ENCODE measurements at regions not wholly inside any gene's neighbourhood (a gene's known extent, or its start where the extent isn't known, plus 50 kb on each side); places are given as distances from the start of the nearest gene placed in this dataset.
A peak's percentile ranks its signal among the peaks of the same experiment; 100 is the strongest.

GRCh38 chr15:47184003-47184907, 533.0 kb upstream of the SEMA6D start:
- H3K9me3 Mint-ChIP-seq: peaks cover 0 to 2% of the 10 kb centered on the region in 2 donors
- peak overlapping the region; percentile 76 to 78 for H3K4me3 Mint-ChIP-seq
- peaks cover 7% of the 10 kb centered on the region for H3K4me1 Mint-ChIP-seq (ENCODE audit: low read depth)
- peak; percentile 7 to 21 for DNase-seq
- peak; percentile 47 to 69 for ATAC-seq (replicated peaks in 1 of 2)
- H3K36me3 Mint-ChIP-seq (ENCODE audit: insufficient read depth in 2 of 2): peaks cover 2% of the 10 kb centered on the region in 2 donors
- H3K27me3 Mint-ChIP-seq (ENCODE audit: low read depth): peaks cover 43% of the 10 kb centered on the region
- no peak overlapping the region for H3K27ac Mint-ChIP-seq

GRCh38 chr15:47184908-47185801, 532.1 kb upstream of the SEMA6D start:
- H3K36me3 Mint-ChIP-seq (ENCODE audit: insufficient read depth in 2 of 2): peaks cover 2% of the 10 kb centered on the region in 2 donors
- DNase-seq (no peak), ATAC-seq (replicated peaks in 1 of 2) (no peak)
- no peak overlapping the region for H3K27ac Mint-ChIP-seq
- peaks cover 0 to 2% of the 10 kb centered on the region in 2 donors for H3K9me3 Mint-ChIP-seq
- H3K4me3 Mint-ChIP-seq: peak overlapping the region; percentile 74 to 76
- peaks cover 7% of the 10 kb centered on the region for H3K4me1 Mint-ChIP-seq (ENCODE audit: low read depth)
- H3K27me3 Mint-ChIP-seq (ENCODE audit: low read depth): peaks cover 43% of the 10 kb centered on the region

GRCh38 chr15:47186075-47186474, 531.2 kb upstream of the SEMA6D start:
- Mint-ChIP-seq H3K27ac (no peak overlapping the region), H3K36me3 (ENCODE audit: insufficient read depth in 2 of 2) (peaks cover 2% of the 10 kb centered on the region in 2 donors), H3K4me1 (ENCODE audit: low read depth) (peaks cover 7% of the 10 kb centered on the region), H3K27me3 (ENCODE audit: low read depth) (peaks cover 43% of the 10 kb centered on the region), H3K9me3 (peaks cover 0 to 2% of the 10 kb centered on the region in 2 donors), H3K4me3 (no peak overlapping the region)
- no peak for DNase-seq
- ATAC-seq (replicated peaks in 1 of 2): no peak

- H3K36me3 Mint-ChIP-seq (ENCODE audit: insufficient read depth in 2 of 2): no peaks in the 10 kb centered on the region
- no peak overlapping the region for H3K4me3 Mint-ChIP-seq
- H3K27me3 Mint-ChIP-seq (ENCODE audit: low read depth): peaks cover 22% of the 10 kb centered on the region
- ATAC-seq (replicated peaks in 1 of 2) (no peak), DNase-seq (no peak)
- no peak overlapping the region for H3K27ac Mint-ChIP-seq
- H3K9me3 Mint-ChIP-seq: no peaks in the 10 kb centered on the region
- H3K4me1 Mint-ChIP-seq (ENCODE audit: low read depth): peaks cover 3% of the 10 kb centered on the region
Observed at GRCh38 chr15:47188758-47189507, 528.4 kb upstream of the SEMA6D start.

DNA sequence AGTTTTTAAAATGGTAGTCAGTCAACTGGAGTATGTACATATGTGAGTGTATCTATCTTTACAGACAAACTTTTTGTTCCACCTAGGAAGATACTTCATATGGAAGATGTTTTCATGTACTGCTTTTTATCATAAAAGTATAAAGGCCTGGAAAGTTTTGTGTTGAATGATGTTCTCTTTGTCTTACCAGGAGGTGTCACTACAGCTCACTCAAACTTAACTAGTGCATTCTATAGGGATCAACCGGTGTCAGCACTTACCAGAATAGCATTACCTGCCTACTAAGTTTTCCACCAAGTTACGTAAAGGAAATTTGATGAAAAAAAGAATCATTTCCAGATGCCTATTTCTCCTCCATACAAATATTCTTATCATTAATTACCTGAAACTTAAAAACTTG, 522.6 kb upstream of the SEMA6D start:
- Mint-ChIP-seq H3K27me3 (ENCODE audit: low read depth) (peaks cover 10% of the 10 kb centered on the region), H3K4me3 (no peak overlapping the region)

DNA sequence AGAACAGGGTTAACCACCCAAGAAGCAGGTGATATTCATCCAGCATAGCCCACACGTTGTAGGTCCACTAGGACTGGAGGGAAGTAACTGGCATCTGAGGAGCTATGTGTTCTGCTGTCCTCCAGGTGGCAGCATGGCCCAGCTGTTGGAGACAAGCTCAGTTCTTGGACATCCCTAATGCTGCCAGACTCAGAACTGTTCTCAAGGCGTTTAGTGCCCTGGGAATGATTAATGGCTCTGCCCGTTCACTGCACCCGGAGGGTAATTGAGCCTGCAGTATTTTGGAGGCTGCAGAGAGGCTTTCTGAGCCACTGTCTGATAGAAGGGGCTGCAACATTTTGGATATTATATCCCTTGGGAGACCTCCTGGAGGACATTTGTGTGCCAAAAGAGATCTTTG, 521.3 kb upstream of the SEMA6D start:
- no peak overlapping the region for H3K27ac Mint-ChIP-seq
- no peak overlapping the region for H3K4me3 Mint-ChIP-seq
- peaks cover 10% of the 10 kb centered on the region for H3K27me3 Mint-ChIP-seq (ENCODE audit: low read depth)
- H3K36me3 Mint-ChIP-seq (ENCODE audit: insufficient read depth in 2 of 2): no peaks in the 10 kb centered on the region
- ATAC-seq (replicated peaks in 1 of 2) (peak; percentile 61 to 62), DNase-seq (peak; percentile 43 to 48)
- H3K4me1 Mint-ChIP-seq (ENCODE audit: low read depth): no peaks in the 10 kb centered on the region
- H3K9me3 Mint-ChIP-seq: no peaks in the 10 kb centered on the region

More for the DNA sequence above, 522.6 kb upstream of the SEMA6D start:
- H3K27ac Mint-ChIP-seq: no peak overlapping the region
- H3K4me1 Mint-ChIP-seq (ENCODE audit: low read depth): no peaks in the 10 kb centered on the region
- ATAC-seq (replicated peaks in 1 of 2): no peak
- no peaks in the 10 kb centered on the region for H3K9me3 Mint-ChIP-seq
- no peaks in the 10 kb centered on the region for H3K36me3 Mint-ChIP-seq (ENCODE audit: insufficient read depth in 2 of 2)
- no peak for DNase-seq

DNA sequence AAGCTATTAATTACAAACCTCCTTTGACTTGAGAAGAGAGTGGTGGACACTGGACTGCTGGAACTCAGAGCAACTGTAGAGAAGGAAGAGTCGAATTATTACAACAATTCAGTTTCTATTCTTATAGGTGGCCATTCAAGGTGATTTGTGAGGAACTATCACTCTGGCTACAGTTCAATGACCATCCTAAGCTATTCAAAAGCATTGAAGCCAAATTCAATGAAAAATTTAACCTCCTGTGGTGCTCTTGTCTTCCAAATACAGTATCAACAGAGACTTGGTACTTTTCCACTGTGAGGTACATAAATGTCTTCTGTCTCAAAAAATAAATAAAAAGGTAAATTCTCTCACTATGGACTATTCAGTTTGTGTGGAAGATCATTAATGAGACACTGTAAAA, 513.3 kb upstream of the SEMA6D start:
- H3K4me3 Mint-ChIP-seq: no peak overlapping the region
- H3K4me1 Mint-ChIP-seq (ENCODE audit: low read depth): no peaks in the 10 kb centered on the region
- H3K36me3 Mint-ChIP-seq (ENCODE audit: insufficient read depth in 2 of 2): no peaks in the 10 kb centered on the region
- no peaks in the 10 kb centered on the region for H3K27me3 Mint-ChIP-seq (ENCODE audit: low read depth)
- no peaks in the 10 kb centered on the region for H3K9me3 Mint-ChIP-seq
- H3K27ac Mint-ChIP-seq: no peak overlapping the region
- DNase-seq: no peak
- no peak for ATAC-seq (replicated peaks in 1 of 2)

DNA sequence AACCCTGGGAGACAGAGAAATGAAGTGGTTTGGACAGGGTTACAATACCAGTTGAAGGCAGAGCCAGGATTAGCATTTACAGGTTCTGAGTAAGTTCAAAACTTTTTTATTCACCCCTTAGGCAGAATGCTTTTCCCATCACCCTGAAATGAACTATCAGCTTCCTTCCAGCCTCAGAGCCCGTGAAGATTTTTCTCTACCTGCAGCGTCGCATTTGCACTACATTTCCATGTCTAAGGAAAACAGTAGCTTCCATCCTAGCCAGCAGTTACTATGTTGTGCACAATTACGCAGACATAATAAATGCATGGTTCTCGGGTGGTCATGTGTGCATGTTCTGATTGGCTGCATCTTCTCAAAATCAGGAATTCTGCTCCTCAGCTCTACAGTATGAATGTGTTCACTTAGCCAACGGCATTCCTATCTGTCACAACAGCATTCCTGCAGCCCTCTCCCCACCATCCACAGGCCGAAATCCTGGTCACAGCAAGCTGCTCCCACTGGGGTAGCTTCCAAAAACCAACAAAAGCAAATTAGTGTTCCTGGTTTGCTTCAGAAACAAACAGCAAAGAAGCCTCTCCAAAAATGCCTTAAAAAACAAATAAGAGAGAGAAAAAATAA, 510.8 kb upstream of the SEMA6D start:
- Mint-ChIP-seq H3K36me3 (ENCODE audit: insufficient read depth in 2 of 2) (no peaks in the 10 kb centered on the region), H3K27ac (no peak overlapping the region), H3K4me3 (no peak overlapping the region), H3K4me1 (ENCODE audit: low read depth) (no peaks in the 10 kb centered on the region), H3K9me3 (no peaks in the 10 kb centered on the region), H3K27me3 (ENCODE audit: low read depth) (no peaks in the 10 kb centered on the region)
- DNase-seq (no peak), ATAC-seq (replicated peaks in 1 of 2) (no peak)

GRCh38 chr15:47209591-47209990, 507.7 kb upstream of the SEMA6D start:
- no peak overlapping the region for H3K4me3 Mint-ChIP-seq
- H3K36me3 Mint-ChIP-seq (ENCODE audit: insufficient read depth in 2 of 2): no peaks in the 10 kb centered on the region
- ATAC-seq (replicated peaks in 1 of 2): no peak
- no peaks in the 10 kb centered on the region for H3K4me1 Mint-ChIP-seq (ENCODE audit: low read depth)
- no peak for DNase-seq
- no peak overlapping the region for H3K27ac Mint-ChIP-seq
- H3K27me3 Mint-ChIP-seq (ENCODE audit: low read depth): no peaks in the 10 kb centered on the region
- no peaks in the 10 kb centered on the region for H3K9me3 Mint-ChIP-seq

DNA sequence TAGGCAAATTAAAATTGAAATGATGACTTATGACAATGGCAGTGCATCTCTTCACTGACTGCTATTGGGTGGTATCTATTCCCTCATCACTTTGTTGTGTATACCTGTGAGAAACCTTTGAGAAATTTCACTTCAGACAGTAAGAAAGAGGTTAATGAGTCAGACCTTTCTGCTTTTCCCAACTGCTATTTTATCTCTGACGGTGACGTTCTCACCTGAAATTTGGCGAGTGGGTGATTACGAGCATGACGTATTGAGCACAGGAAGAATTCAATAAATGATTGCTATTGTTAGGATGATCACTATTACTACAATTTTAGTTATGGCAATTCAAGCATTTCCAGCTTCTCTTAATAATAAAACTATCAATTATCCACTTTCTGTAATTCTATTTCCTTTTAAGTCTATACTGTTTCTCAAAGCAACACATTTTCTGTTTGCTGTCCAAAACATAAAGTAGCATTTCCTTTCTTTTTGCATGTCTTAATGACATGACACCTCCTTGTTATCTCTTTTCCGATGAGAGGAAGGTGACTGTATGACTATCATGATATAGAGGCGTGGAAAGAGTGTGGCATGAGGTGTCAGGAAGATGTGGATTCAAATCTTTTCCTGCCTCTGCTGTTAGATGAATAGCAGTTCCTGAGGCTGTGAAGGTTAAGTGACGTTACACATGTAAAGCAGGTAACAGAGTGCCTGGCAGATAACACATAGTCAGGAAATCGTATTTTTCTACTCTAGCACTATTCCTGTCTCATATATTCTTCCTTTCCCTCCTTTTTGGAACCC, 504.9 kb upstream of the SEMA6D start:
- Mint-ChIP-seq H3K36me3 (ENCODE audit: insufficient read depth in 2 of 2) (no peaks in the 10 kb centered on the region), H3K9me3 (peaks cover 0 to 2% of the 10 kb centered on the region in 2 donors), H3K27ac (no peak overlapping the region), H3K4me1 (ENCODE audit: low read depth) (no peaks in the 10 kb centered on the region), H3K4me3 (no peak overlapping the region), H3K27me3 (ENCODE audit: low read depth) (no peaks in the 10 kb centered on the region)
- DNase-seq (no peak), ATAC-seq (replicated peaks in 1 of 2) (no peak)

DNA sequence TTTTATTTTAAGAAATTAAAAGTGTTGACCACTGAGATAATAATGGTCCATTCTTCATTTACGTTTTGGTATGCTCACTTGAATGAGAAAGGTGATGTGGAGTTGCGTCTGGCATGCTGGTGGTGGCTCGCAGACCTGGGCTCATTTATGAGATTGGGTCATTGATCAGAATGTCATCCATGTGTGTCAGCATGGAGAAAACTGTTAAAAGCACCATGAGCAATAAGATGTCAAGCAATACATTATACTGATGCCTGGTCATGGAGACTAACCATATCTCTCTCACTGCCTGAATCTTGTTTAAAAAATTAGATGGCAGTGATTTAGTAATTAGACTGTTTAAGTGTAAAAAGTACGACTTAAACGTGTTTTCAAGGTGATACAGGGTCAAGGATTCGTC, 503.4 kb upstream of the SEMA6D start:
- no peaks in the 10 kb centered on the region for H3K4me1 Mint-ChIP-seq (ENCODE audit: low read depth)
- H3K36me3 Mint-ChIP-seq (ENCODE audit: insufficient read depth in 2 of 2): no peaks in the 10 kb centered on the region
- no peak overlapping the region for H3K4me3 Mint-ChIP-seq
- no peak overlapping the region for H3K27ac Mint-ChIP-seq
- ATAC-seq (replicated peaks in 1 of 2) (no peak), DNase-seq (no peak)
- peaks cover 0 to 2% of the 10 kb centered on the region in 2 donors for H3K9me3 Mint-ChIP-seq
- H3K27me3 Mint-ChIP-seq (ENCODE audit: low read depth): no peaks in the 10 kb centered on the region

DNA sequence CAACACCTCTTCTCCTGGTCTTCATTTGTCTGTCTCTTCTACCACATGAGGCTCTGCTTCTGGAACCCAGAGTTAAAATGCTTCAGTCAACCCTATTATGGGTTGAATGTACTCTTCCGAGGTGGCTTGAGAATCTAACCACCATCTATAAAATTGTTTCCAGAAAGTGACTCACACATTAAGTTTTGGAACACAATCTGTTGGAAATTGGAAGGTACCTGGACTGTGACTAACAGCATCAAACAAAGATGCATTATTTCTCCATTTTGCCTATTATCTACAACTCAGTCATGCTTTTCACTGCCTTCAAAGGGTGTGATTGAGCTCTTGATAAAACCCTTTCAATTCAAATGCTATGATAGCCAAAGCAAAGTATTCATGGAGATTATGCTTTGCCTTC, 499.0 kb upstream of the SEMA6D start:
- Mint-ChIP-seq H3K27ac (no peak overlapping the region), H3K4me1 (ENCODE audit: low read depth) (no peaks in the 10 kb centered on the region), H3K9me3 (peaks cover 0 to 3% of the 10 kb centered on the region in 2 donors), H3K27me3 (ENCODE audit: low read depth) (no peaks in the 10 kb centered on the region), H3K36me3 (ENCODE audit: insufficient read depth in 2 of 2) (no peaks in the 10 kb centered on the region), H3K4me3 (no peak overlapping the region)
- ATAC-seq (replicated peaks in 1 of 2) (no peak), DNase-seq (no peak)
